ENCODE measurements at regions not wholly inside any gene's neighbourhood (a gene's known extent, or its start where the extent isn't known, plus 50 kb on each side); places are given as distances from the start of the nearest gene placed in this dataset.

DNA sequence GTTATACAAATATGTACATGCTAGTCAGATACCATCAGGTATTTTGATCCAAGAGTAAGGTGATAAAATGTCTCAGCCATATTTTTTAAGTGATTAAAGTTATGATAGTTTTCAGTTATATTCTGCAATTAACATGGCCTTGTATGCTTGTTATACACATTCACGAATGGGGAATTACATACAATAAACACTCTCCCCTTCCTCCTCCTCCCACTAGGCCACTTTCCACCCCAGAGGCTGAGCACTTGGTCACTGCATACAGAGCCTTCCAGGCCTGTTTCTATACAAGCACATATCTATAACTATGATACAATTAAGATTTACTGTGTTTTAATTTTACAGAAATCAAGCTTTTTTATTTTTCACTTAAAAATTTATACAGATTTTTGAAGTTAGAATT lies 104.7 kb upstream of the PIK3R1 start:
- no peak for TF ChIP-seq CTCF (IDR thresholded peaks at IDR 0.05)
- TF ChIP-seq IRF2 (CRISPR knock-in tag; IDR thresholded peaks at IDR 0.05; ENCODE audit: borderline replicate concordance, low read depth), result no peak
- TF ChIP-seq ZNF138 (CRISPR knock-in tag; conservative IDR thresholded peaks at IDR 0.05), result no peak
- TF ChIP-seq ZNF121 (CRISPR knock-in tag; IDR thresholded peaks at IDR 0.05), result no peak
- TF ChIP-seq ZBTB21 (CRISPR knock-in tag; IDR thresholded peaks at IDR 0.05; ENCODE audit: borderline replicate concordance), result no peak
- TF ChIP-seq, protein P1, sequence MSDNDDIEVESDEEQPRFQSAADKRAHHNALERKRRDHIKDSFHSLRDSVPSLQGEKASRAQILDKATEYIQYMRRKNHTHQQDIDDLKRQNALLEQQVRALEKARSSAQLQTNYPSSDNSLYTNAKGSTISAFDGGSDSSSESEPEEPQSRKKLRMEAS (CRISPR knock-in tag; IDR thresholded peaks at IDR 0.05), result no peak
- TF ChIP-seq ZNF512 (CRISPR knock-in tag; IDR thresholded peaks at IDR 0.05; ENCODE audit: borderline replicate concordance), result no peak

Measured in WTC11 (cell line).